Mesenchymal stem cell (in vitro differentiated cells and primary cell): ENCODE measurements at regions not wholly inside any gene's neighbourhood (a gene's known extent, or its start where the extent isn't known, plus 50 kb on each side); places are given as distances from the start of the nearest gene placed in this dataset.

ENCODE experiments used
- DNase-seq: peaks from one replicate; pipeline ENCODE4 v3.0.0-alpha.2; 2013
- H2AFZ ChIP-seq: one replicate; pipeline ENCODE4 v1.6.1; 2013; ENCODE audit warnings: low read depth, mild to moderate bottlenecking, control low read depth, inconsistent platforms, low read length, moderate library complexity
- H2AK5ac ChIP-seq: 2 replicates; pipeline ENCODE4 v1.6.1; 2013; ENCODE audit warnings: low read length, moderate library complexity, mild to moderate bottlenecking, inconsistent platforms; ENCODE audit not compliant: severe bottlenecking
- H2BK120ac ChIP-seq: one replicate; pipeline ENCODE4 v1.6.1; 2013; ENCODE audit warnings: low read depth, mild to moderate bottlenecking, inconsistent platforms, low read length, moderate library complexity
- H2BK12ac ChIP-seq, 2 experiments: one replicate each; pipeline ENCODE4 v1.6.1; 2013; ENCODE audit warnings: inconsistent platforms in 2 of 2, low read length in 2 of 2, mild to moderate bottlenecking in 2 of 2, moderate library complexity in 2 of 2, control low read depth in 1 of 2
- H2BK15ac ChIP-seq: one replicate; pipeline ENCODE4 v1.6.1; 2013; ENCODE audit warnings: mild to moderate bottlenecking, low read depth, inconsistent platforms; ENCODE audit not compliant: poor library complexity, severe bottlenecking
- H2BK5ac ChIP-seq: 2 replicates; pipeline ENCODE4 v1.6.1; 2013; ENCODE audit warnings: low read depth, mild to moderate bottlenecking, low read length, control low read depth, inconsistent platforms; ENCODE audit not compliant: poor library complexity, severe bottlenecking
- H3K14ac ChIP-seq, 2 experiments: one replicate each; pipeline ENCODE4 v1.6.1; 2013; ENCODE audit warnings: inconsistent platforms in 2 of 2, low read length in 2 of 2, control low read depth in 1 of 2, mild to moderate bottlenecking in 1 of 2, moderate library complexity in 1 of 2
- H3K18ac ChIP-seq, 2 experiments: one replicate each; pipeline ENCODE4 v1.6.1; 2013; ENCODE audit warnings: inconsistent platforms in 2 of 2, low read length in 2 of 2, control low read depth in 1 of 2, low read depth in 1 of 2, mild to moderate bottlenecking in 1 of 2
- H3K23ac ChIP-seq, 2 experiments: one replicate each; pipeline ENCODE4 v1.6.1; 2013; ENCODE audit warnings: inconsistent platforms in 2 of 2, low read length in 2 of 2, mild to moderate bottlenecking in 2 of 2, moderate library complexity in 2 of 2, control low read depth in 1 of 2
- H3K27ac ChIP-seq: 2 replicates; pipeline ENCODE4 v1.5.1; 2013; ENCODE audit warnings: mild to moderate bottlenecking, moderate library complexity, low read length, control low read depth, inconsistent platforms; ENCODE audit not compliant: poor library complexity, severe bottlenecking
- H3K27me3 ChIP-seq, 2 experiments: 2 replicates each; pipeline versions ENCODE4 v1.6.1 to v1.7.0; 2013; ENCODE audit warnings: low read length in 2 of 2, mild to moderate bottlenecking in 2 of 2, moderate library complexity in 2 of 2, control low read depth in 1 of 2, inconsistent platforms in 1 of 2; ENCODE audit not compliant: control insufficient read depth in 1 of 2, insufficient read depth in 1 of 2
- H3K36me3 ChIP-seq, 2 experiments: 2 replicates each; pipeline versions ENCODE4 v1.6.1 to v1.7.0; 2013; ENCODE audit warnings: low read length in 2 of 2, control low read depth in 1 of 2, inconsistent platforms in 1 of 2, low read depth in 1 of 2, mild to moderate bottlenecking in 1 of 2; ENCODE audit not compliant: insufficient read depth in 2 of 2, control insufficient read depth in 1 of 2
- H3K4ac ChIP-seq, 2 experiments: one replicate each; pipeline ENCODE4 v1.6.1; 2013; ENCODE audit warnings: inconsistent platforms in 2 of 2, low read length in 2 of 2, mild to moderate bottlenecking in 2 of 2, moderate library complexity in 2 of 2, control low read depth in 1 of 2, low read depth in 1 of 2
- H3K4me1 ChIP-seq: 2 replicates; pipeline ENCODE4 v1.6.1; 2013; ENCODE audit warnings: low read depth, low read length, control low read depth; ENCODE audit not compliant: control insufficient read depth, insufficient read depth
- H3K4me2 ChIP-seq: 2 replicates; pipeline ENCODE4 v1.6.1; 2013; ENCODE audit warnings: low read length, mild to moderate bottlenecking, inconsistent platforms; ENCODE audit not compliant: poor library complexity, severe bottlenecking
- H3K4me3 ChIP-seq, 2 experiments: 2 replicates each; pipeline versions ENCODE4 v1.5.1 to v1.7.0; 2013; ENCODE audit warnings: low read length in 2 of 2, mild to moderate bottlenecking in 2 of 2, control low read depth in 1 of 2, low read depth in 1 of 2; ENCODE audit not compliant: insufficient read depth in 1 of 2
- H3K79me1 ChIP-seq: replicated peaks from 2 replicates; pipeline ENCODE4 v1.6.1; 2013; ENCODE audit warnings: mild to moderate bottlenecking, control low read depth, low read length, inconsistent platforms; ENCODE audit not compliant: poor library complexity, severe bottlenecking
- H3K9ac ChIP-seq: 2 replicates; pipeline ENCODE4 v1.7.0; 2013; ENCODE audit warnings: mild to moderate bottlenecking, low read length, moderate library complexity
- H3K9me3 ChIP-seq: 2 replicates; pipeline ENCODE4 v1.7.0; 2013; ENCODE audit warnings: mild to moderate bottlenecking, low read length; ENCODE audit not compliant: control insufficient read depth
- H4K8ac ChIP-seq: one replicate; pipeline ENCODE4 v1.6.1; 2013; ENCODE audit warnings: inconsistent platforms, mild to moderate bottlenecking, low read length, moderate library complexity
- H4K91ac ChIP-seq: one replicate; pipeline ENCODE4 v1.6.1; 2013; ENCODE audit warnings: mild to moderate bottlenecking, low read length, inconsistent platforms
- WGBS: methylation state at CpG from one replicate; pipeline ENCODE4 v1.1.7; 2013; ENCODE audit warnings: mixed read lengths; 5-methylcytosine and 5-hydroxymethylcytosine counted together

DNA sequence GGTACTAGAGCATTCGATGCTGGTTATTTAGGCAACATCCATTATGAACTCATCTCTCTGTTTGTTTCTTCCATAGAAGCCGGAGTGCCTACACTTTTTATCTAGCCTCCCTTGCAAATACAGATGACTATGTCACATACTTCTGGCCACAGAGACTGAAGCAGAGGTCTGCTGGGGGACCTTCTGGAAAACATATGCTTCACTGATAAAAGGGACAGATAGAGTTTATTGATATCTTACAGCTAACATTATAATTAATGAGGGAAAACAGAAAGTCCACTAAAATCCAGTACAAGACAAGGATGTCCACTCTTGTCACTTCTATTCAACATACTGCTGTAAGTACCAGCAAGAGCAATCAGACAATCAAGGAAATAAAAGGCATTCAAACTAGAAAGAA, 104.3 kb upstream of the FAR2 start:
- Histone ChIP-seq H3K4me3 (no peak overlapping the region), H3K4me1 (no peaks in the 10 kb centered on the region), H2BK12ac (no peak overlapping the region), H3K18ac (no peak overlapping the region), H3K9ac (no peak overlapping the region), H3K79me1 (no peaks in the 10 kb centered on the region), H3K4me2 (no peak overlapping the region), H2BK120ac (no peak overlapping the region), H2BK15ac (no peak overlapping the region), H3K27ac (no peak overlapping the region), H3K4ac (no peak overlapping the region), H2AFZ (no peak overlapping the region), H3K9me3 (no peaks in the 10 kb centered on the region), H4K8ac (no peak overlapping the region), H4K91ac (no peak overlapping the region), H3K27me3 (peaks cover 0 to 8% of the 10 kb centered on the region in 2 experiments), H2AK5ac (no peak overlapping the region), H3K23ac (no peak overlapping the region), H2BK5ac (no peak overlapping the region), H3K36me3 (no peaks in the 10 kb centered on the region), H3K14ac (no peak overlapping the region)
- 57% methylated on average over 2 of the region's 2 CpGs for WGBS
- DNase-seq = no peak

DNA sequence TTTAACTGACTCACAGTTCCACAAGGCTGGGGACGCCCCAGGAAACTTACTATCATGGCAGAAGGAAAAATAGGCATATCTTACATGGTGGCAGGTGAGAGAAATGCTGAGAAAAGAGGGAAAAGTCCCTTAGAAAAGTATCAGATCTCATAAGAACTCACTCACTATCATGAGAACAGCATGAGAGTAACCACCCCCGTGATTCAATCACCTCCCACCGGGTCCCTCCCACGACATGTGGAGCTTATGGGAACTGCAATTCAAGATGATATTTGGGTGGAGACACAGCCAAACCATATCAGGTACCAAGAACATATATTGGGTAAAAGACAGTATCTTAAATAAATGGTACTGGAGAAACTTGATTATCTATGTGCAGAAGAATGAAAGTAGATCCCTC, 100.3 kb upstream of the FAR2 start:
- 83% methylated on average over 2 of the region's 4 CpGs for WGBS
- Histone ChIP-seq H2BK15ac (no peak overlapping the region), H2AFZ (no peak overlapping the region), H2AK5ac (no peak overlapping the region), H3K14ac (no peak overlapping the region), H3K79me1 (no peaks in the 10 kb centered on the region), H3K4ac (no peak overlapping the region), H4K91ac (no peak overlapping the region), H2BK120ac (no peak overlapping the region), H2BK5ac (no peak overlapping the region), H3K18ac (no peak overlapping the region), H4K8ac (no peak overlapping the region), H3K9ac (no peak overlapping the region), H3K27ac (no peak overlapping the region), H3K4me2 (no peak overlapping the region), H3K23ac (no peak overlapping the region), H3K27me3 (peaks cover 0 to 4% of the 10 kb centered on the region in 2 experiments), H3K9me3 (peaks cover 4% of the 10 kb centered on the region), H2BK12ac (no peak overlapping the region), H3K4me3 (no peak overlapping the region), H3K36me3 (no peaks in the 10 kb centered on the region), H3K4me1 (no peaks in the 10 kb centered on the region)
- DNase-seq = no peak

DNA sequence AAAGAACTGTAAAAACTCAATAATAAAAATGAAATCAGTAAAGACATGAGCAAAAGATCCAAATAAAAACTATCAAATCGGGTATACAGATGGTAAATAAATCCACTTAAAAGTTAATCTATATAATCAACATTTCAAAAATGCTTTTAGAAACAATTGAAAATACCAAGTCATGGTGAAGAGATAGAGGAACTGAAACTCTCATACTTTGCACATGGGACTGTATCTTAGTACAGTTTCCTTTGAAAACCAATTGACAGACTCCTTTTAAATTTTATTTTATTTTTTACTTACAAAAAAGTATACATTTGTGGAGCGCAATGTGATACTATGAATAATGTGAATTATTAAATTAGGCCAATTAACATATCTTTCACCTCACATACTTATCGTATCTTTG, 98.6 kb upstream of the FAR2 start:
- H2AFZ ChIP-seq = no peak overlapping the region
- H3K4me1 ChIP-seq = no peaks in the 10 kb centered on the region
- H3K14ac ChIP-seq = no peak overlapping the region
- H2BK12ac ChIP-seq = no peak overlapping the region
- WGBS = 100% methylated on average over 1 of the region's 3 CpGs
- no peaks in the 10 kb centered on the region for H3K79me1 ChIP-seq
- no peak overlapping the region for H2BK5ac ChIP-seq
- no peak overlapping the region for H3K4me2 ChIP-seq
- H3K36me3 ChIP-seq = no peaks in the 10 kb centered on the region
- no peak overlapping the region for H3K27ac ChIP-seq
- no peaks in the 10 kb centered on the region for H3K27me3 ChIP-seq
- H2BK15ac ChIP-seq = no peak overlapping the region
- DNase-seq = no peak
- H2AK5ac ChIP-seq = no peak overlapping the region
- H3K4me3 ChIP-seq = no peak overlapping the region
- H3K18ac ChIP-seq = no peak overlapping the region
- no peak overlapping the region for H3K9ac ChIP-seq
- no peak overlapping the region for H3K4ac ChIP-seq
- H4K8ac ChIP-seq = no peak overlapping the region
- no peak overlapping the region for H2BK120ac ChIP-seq
- peaks cover 4% of the 10 kb centered on the region for H3K9me3 ChIP-seq
- H3K23ac ChIP-seq = no peak overlapping the region
- H4K91ac ChIP-seq = no peak overlapping the region

DNA sequence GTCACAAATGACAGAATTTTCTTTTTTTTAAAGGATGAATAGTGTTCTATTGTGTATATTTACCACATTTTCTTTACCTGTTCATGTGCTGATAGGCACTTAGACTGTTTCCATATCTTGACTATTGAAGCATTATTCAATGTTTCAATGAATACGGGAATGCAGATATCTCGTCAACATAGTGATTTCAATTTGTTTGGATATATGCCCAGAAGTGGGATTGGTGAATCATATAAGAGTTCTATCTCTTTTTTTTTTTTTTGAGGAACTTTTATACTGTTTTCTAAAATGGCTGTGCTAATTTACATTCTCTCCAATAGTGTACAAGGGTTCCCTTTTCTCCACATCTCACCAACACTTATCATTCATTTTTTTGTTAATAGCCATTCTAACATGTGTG, 97.9 kb upstream of the FAR2 start:
- Histone ChIP-seq H3K9ac (no peak overlapping the region), H2BK5ac (no peak overlapping the region), H3K27me3 (no peaks in the 10 kb centered on the region), H3K4me2 (no peak overlapping the region), H3K4me1 (no peaks in the 10 kb centered on the region), H3K4ac (no peak overlapping the region), H3K36me3 (no peaks in the 10 kb centered on the region), H2AK5ac (no peak overlapping the region), H4K91ac (no peak overlapping the region), H3K9me3 (peaks cover 4% of the 10 kb centered on the region), H2AFZ (no peak overlapping the region), H2BK120ac (no peak overlapping the region), H3K23ac (no peak overlapping the region), H3K4me3 (no peak overlapping the region), H3K79me1 (no peaks in the 10 kb centered on the region), H2BK12ac (no peak overlapping the region), H2BK15ac (no peak overlapping the region), H3K18ac (no peak overlapping the region), H3K27ac (no peak overlapping the region), H4K8ac (no peak overlapping the region), H3K14ac (no peak overlapping the region)
- DNase-seq = no peak
- WGBS = 100% methylated on average over 2 of the region's 2 CpGs
